HepG2 (cell line): ENCODE measurements at regions not wholly inside any gene's neighbourhood (a gene's known extent, or its start where the extent isn't known, plus 50 kb on each side); places are given as distances from the start of the nearest gene placed in this dataset.

Experiments used
- ATAC-seq: fragments of 200-7000 bp; cut with Tn5 transposase; 3 replicates; pipeline ENCODE4 v1.9.1; 2020; ENCODE audit warnings: mild to moderate bottlenecking, moderate library complexity
- BruUV-seq: library from RNA; stranded (reverse); fragments of 400-500 nt; replicated peaks from 2 replicates; lab custom pipeline; 2021; lab: Mats Ljungman, UMichigan
- CTCF ChIA-PET: fragments of 300-600 bp; formaldehyde crosslinking; extraction: SDS; loops from one replicate; lab custom pipeline; 2021; ENCODE audit warnings: low total read pairs, inconsistent platforms, low intra/inter-chr PET ratio; lab: Yijun Ruan, JAX
- POLR2A ChIA-PET: fragments of 350-600 bp; sonication (Branson Sonifier 250); formaldehyde crosslinking; loops from one replicate; lab custom pipeline; 2020; ENCODE audit warnings: antibody characterized with exemption, inconsistent platforms; lab: Yijun Ruan, JAX
- DNase-seq: peaks from one replicate; pipeline ENCODE4 v3.0.0-alpha.2; 2015; ENCODE audit warnings: low spot score
- FAIRE-seq: peaks from 3 replicates; lab custom pipeline; 2011; peaks lifted over from hg19 to GRCh38; lab: Jason Lieb, UNC
- H2AFZ ChIP-seq: one replicate; pipeline ENCODE4 v1.6.1; 2011; ENCODE audit warnings: low read length, inconsistent platforms
- H3K27ac ChIP-seq: fragments of 300-600 bp; 3 replicates; pipeline ENCODE4 v1.8.0; 2011; ENCODE audit warnings: mixed run types, mild to moderate bottlenecking, mixed read lengths, low read length, inconsistent platforms; ENCODE audit not compliant: insufficient read depth; ENCODE audit errors: extremely low read length
- H3K27me3 ChIP-seq, 2 experiments: fragments of 200-600 bp in 1 of 2; 2 replicates in 1 of 2; 3 replicates in 1 of 2; pipeline versions ENCODE4 v1.6.0 to v1.8.0; 2011; ENCODE audit warnings: low read length in 2 of 2, mild to moderate bottlenecking in 2 of 2, moderate library complexity in 2 of 2, inconsistent platforms in 1 of 2; ENCODE audit not compliant: insufficient read depth in 2 of 2, control insufficient read depth in 1 of 2
- H3K36me3 ChIP-seq, 2 experiments: fragments of 200-600 bp in 1 of 2; replicated peaks in 1 of 2; 2 replicates in 1 of 2; 3 replicates in 1 of 2; pipeline versions ENCODE4 v1.5.1 to v1.8.0; 2011; ENCODE audit warnings: low read length in 2 of 2, inconsistent platforms in 1 of 2; ENCODE audit not compliant: insufficient read depth in 2 of 2, control insufficient read depth in 1 of 2
- H3K4me1 ChIP-seq: 2 replicates; pipeline ENCODE4 v1.5.1; 2012; ENCODE audit warnings: low read length, inconsistent platforms; ENCODE audit not compliant: insufficient read depth
- H3K4me2 ChIP-seq: 2 replicates; pipeline ENCODE4 v1.6.0; 2011; ENCODE audit warnings: low read depth, low read length, inconsistent platforms
- H3K4me3 ChIP-seq, 3 experiments: fragments of 200-600 bp in 1 of 3; sonication (generic), shearing (Covaris generic) in 1 of 3; replicated peaks in 1 of 3; 2 replicates each; pipeline ENCODE4 v1.5.1; 2011 to 2016; ENCODE audit warnings: low read length in 3 of 3, inconsistent platforms in 2 of 3, low read depth in 2 of 3, mild to moderate bottlenecking in 2 of 3, control low read depth in 1 of 3, mixed read lengths in 1 of 3; ENCODE audit not compliant: insufficient read depth in 1 of 3
- H3K79me2 ChIP-seq: one replicate; pipeline ENCODE4 v1.6.1; 2011; ENCODE audit warnings: low read length, inconsistent platforms; ENCODE audit not compliant: insufficient read depth
- H3K9ac ChIP-seq: 2 replicates; pipeline ENCODE4 v1.6.0; 2011; ENCODE audit warnings: mild to moderate bottlenecking, low read depth, low read length, inconsistent platforms; ENCODE audit not compliant: insufficient read depth
- H3K9me3 ChIP-seq: 2 replicates; pipeline ENCODE4 v1.5.1; 2012; ENCODE audit warnings: mild to moderate bottlenecking, low read length
- H4K20me1 ChIP-seq: 2 replicates; pipeline ENCODE4 v1.6.0; 2011; ENCODE audit warnings: inconsistent platforms, mild to moderate bottlenecking, low read length, moderate library complexity; ENCODE audit not compliant: insufficient read depth
- CENPT ChIP-seq: sonication (generic); formaldehyde crosslinking; IDR thresholded peaks from 2 replicates; pipeline ENCODE4 v1.8.0; 2022; ENCODE audit warnings: low read depth, mild to moderate bottlenecking, moderate library complexity, missing genetic modification reagents
- GABPA ChIP-seq, 2 experiments: IDR thresholded peaks; 2 replicates each; pipeline ENCODE4 v1.6.1; 2011 to 2016; ENCODE audit warnings: low read depth in 2 of 2, low read length in 1 of 2, missing biosample characterization in 1 of 2, missing genetic modification characterization in 1 of 2
- RXRA ChIP-seq: sonication (generic); formaldehyde crosslinking; IDR thresholded peaks from 2 replicates; pipeline ENCODE4 v1.5.1; 2020; ENCODE audit warnings: missing genetic modification reagents
- ZEB1 ChIP-seq: IDR thresholded peaks from 2 replicates; pipeline ENCODE4 v1.6.1; 2012; ENCODE audit warnings: mild to moderate bottlenecking, low read depth, inconsistent platforms; ENCODE audit not compliant: insufficient replicate concordance
- ZNF558 ChIP-seq: sonication (generic); formaldehyde crosslinking; IDR thresholded peaks from 2 replicates; pipeline ENCODE4 v1.9.0; 2022; ENCODE audit warnings: mild to moderate bottlenecking, missing genetic modification reagents, borderline replicate concordance
- ZNF597 ChIP-seq: sonication (generic); formaldehyde crosslinking; IDR thresholded peaks from 2 replicates; pipeline ENCODE4 v1.5.0; 2020; ENCODE audit warnings: missing genetic modification reagents
- WGBS: methylation state at CpG from one replicate; pipeline ENCODE4 v1.1.6; 2017; ENCODE audit warnings: low lambda C conversion rate; 5-methylcytosine and 5-hydroxymethylcytosine counted together
- in situ Hi-C: cut with HindIII; loops from 2 replicates; pipeline ENCODE4 v1.10.0; 2017; ENCODE audit warnings: low pct_unique_long_range_greater_than_20kb; ENCODE audit not compliant: extremely low pct_ligation_motif_present
- intact Hi-C: fragments of 100-400 bp; cut with micrococcal nuclease; formaldehyde crosslinking; loops from one replicate; pipeline ENCODE4 v1.10.0; 2022; ENCODE audit not compliant: unreplicated experiment
- TF ChIP-seq, protein P1 (sequence below): sonication (generic); formaldehyde crosslinking; IDR thresholded peaks from 2 replicates; pipeline ENCODE4 v1.4.0; 2020; ENCODE audit warnings: missing genetic modification reagents

- Histone ChIP-seq H3K4me1 (no peaks in the 10 kb centered on the region), H3K4me3 (no peak overlapping the region), H2AFZ (no peak overlapping the region), H4K20me1 (no peaks in the 10 kb centered on the region), H3K9me3 (no peaks in the 10 kb centered on the region), H3K9ac (no peak overlapping the region), H3K4me2 (no peak overlapping the region; the same call in 1 of the 2 replicates), H3K27ac (no peak overlapping the region), H3K79me2 (no peaks in the 10 kb centered on the region), H3K36me3 (no peaks in the 10 kb centered on the region), H3K27me3 (peaks cover 1 to 24% of the 10 kb centered on the region in 2 experiments; a peak in 3 of 5 replicates)
- ATAC-seq, result no peak
- POLR2A ChIA-PET, result no interaction called here
- DNase-seq, result no peak
- no TSS peak for BruUV-seq
- in situ Hi-C loops, result no loop called here
- FAIRE-seq, result no peak
- intact Hi-C loops, result no loop called here
- 58% methylated on average over 2 of the region's 2 CpGs for WGBS
- no peak for TF ChIP-seq ZNF558 (CRISPR knock-in tag)
- no peak for TF ChIP-seq CENPT (CRISPR knock-in tag)
- no peak for TF ChIP-seq ZNF597
- TF ChIP-seq, protein P1, sequence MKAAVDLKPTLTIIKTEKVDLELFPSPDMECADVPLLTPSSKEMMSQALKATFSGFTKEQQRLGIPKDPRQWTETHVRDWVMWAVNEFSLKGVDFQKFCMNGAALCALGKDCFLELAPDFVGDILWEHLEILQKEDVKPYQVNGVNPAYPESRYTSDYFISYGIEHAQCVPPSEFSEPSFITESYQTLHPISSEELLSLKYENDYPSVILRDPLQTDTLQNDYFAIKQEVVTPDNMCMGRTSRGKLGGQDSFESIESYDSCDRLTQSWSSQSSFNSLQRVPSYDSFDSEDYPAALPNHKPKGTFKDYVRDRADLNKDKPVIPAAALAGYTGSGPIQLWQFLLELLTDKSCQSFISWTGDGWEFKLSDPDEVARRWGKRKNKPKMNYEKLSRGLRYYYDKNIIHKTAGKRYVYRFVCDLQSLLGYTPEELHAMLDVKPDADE (CRISPR knock-in tag), result no peak
- no peak for TF ChIP-seq RXRA (CRISPR knock-in tag)
- no peak for TF ChIP-seq GABPA (IDR thresholded peaks at IDR 0.05; ENCODE audit: low read depth, low read length)
- no peak for TF ChIP-seq GABPA (CRISPR knock-in tag; IDR thresholded peaks at IDR 0.05; ENCODE audit: low read depth)
- no peak for TF ChIP-seq ZEB1
- TF ChIP-seq, all 625 proteins: peak for 0
- CTCF ChIA-PET, result no interaction called here
These were observed 706.5 kb downstream of the MED13L start for GRCh38 chr12:115571027-115571426.
